ENCODE measurements at regions not wholly inside any gene's neighbourhood (a gene's known extent, or its start where the extent isn't known, plus 50 kb on each side); places are given as distances from the start of the nearest gene placed in this dataset.

DNA sequence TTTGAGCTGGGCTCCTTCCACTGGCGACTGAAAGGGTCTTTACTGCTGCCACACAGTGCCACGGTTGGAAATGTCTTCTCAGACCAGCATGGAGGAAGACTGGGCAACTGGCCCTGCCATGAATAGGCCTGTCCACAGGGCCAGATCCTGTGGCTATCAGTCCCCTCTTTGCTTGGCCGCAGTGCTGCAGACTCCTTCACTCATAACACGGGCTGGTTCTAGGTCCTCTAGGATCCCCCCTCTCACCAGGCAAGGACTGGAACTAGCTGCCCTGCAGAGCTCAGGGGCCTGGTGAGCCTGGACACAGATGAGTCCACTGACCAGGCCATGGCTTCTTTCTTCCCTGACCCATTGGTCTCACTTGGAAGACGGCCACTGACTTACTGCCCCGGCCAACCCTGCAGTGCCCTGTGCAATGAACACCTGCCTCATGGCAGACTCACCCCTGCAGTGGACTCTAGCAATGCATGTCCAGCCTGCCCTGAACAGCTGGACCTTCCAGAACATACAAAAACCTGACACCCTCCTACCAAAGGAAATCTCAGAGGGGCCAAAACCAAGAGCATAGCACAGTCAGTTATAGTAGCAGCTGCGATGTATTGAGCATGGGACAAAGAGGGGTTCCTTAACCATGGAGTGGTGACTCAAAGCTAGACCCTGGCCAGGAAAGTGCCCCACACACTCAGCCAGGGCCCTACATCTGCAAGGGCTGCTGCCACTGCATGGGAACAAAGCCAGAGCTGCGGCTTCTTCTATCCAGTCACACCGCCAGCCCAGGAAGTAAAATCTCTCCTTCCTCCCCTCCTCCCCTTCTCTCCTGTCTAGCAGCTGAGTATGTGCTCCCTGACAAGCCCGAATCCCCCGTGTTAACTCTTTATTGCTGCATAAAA is 72.1 kb upstream of the ITGA11 start:
- H3K4me3 ChIP-seq (replicated peaks in 1 of 2; ENCODE audit: low read depth in 2 of 2, low read length in 2 of 2) = no peak overlapping the region
- TF ChIP-seq CTCF (IDR thresholded peaks at IDR 0.05; ENCODE audit: low read depth, low read length) = no peak
- DNase-seq (ENCODE audit: low read depth in 2 of 2) = peak; percentile 47 to 51

DNA sequence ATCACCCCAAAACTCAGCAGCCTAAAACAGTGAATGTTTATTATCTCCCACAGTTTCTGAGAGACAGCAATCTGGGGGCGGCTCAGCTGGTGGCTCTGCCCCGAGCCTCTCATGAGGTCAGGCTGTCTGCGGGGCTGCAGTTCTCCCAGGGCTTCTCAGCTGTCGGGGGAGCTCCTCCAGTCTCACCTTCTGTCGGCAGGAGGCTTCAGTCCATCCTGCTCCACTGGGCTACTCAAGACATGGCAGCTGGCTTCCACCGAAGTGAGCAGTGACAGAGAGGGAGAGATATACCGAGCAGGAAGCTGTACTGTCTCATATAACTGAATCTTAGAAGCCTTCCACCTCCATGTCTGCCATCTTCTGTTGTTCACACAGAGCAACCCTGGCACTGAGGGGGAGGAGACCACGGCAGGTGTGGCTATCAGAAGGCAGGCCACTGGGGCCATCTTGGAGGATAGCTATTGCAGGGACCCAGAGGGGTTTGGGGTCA is 72.8 kb upstream of the ITGA11 start:
- no peak overlapping the region for H3K4me3 ChIP-seq (replicated peaks in 1 of 2; ENCODE audit: low read depth in 2 of 2, low read length in 2 of 2)
- no peak for TF ChIP-seq CTCF (IDR thresholded peaks at IDR 0.05; ENCODE audit: low read depth, low read length)
- DNase-seq (ENCODE audit: low read depth in 2 of 2) = no peak

GRCh38 chr15:68506071-68506470 is 72.7 kb upstream of the CORO2B start:
- no peak for DNase-seq (ENCODE audit: low read depth in 2 of 2)
- no peak for TF ChIP-seq CTCF (IDR thresholded peaks at IDR 0.05; ENCODE audit: low read depth, low read length)
- H3K4me3 ChIP-seq (replicated peaks in 1 of 2; ENCODE audit: low read depth in 2 of 2, low read length in 2 of 2) = no peak overlapping the region

GRCh38 chr15:68507447-68507846 is 71.3 kb upstream of the CORO2B start:
- TF ChIP-seq CTCF (IDR thresholded peaks at IDR 0.05; ENCODE audit: low read depth, low read length) = no peak
- DNase-seq (ENCODE audit: low read depth in 2 of 2) = no peak
- no peak overlapping the region for H3K4me3 ChIP-seq (replicated peaks in 1 of 2; ENCODE audit: low read depth in 2 of 2, low read length in 2 of 2)

- DNase-seq (ENCODE audit: low read depth in 2 of 2) = no peak
- no peak overlapping the region for H3K4me3 ChIP-seq (replicated peaks in 1 of 2; ENCODE audit: low read depth in 2 of 2, low read length in 2 of 2)
- no peak for TF ChIP-seq CTCF (IDR thresholded peaks at IDR 0.05; ENCODE audit: low read depth, low read length)
Measured at GRCh38 chr15:68508485-68509189, 70.2 kb upstream of the CORO2B start.

GRCh38 chr15:68510558-68510957 is 68.2 kb upstream of the CORO2B start:
- no peak overlapping the region for H3K4me3 ChIP-seq (replicated peaks in 1 of 2; ENCODE audit: low read depth in 2 of 2, low read length in 2 of 2)
- no peak for DNase-seq (ENCODE audit: low read depth in 2 of 2)
- no peak for TF ChIP-seq CTCF (IDR thresholded peaks at IDR 0.05; ENCODE audit: low read depth, low read length)

Data from cardiac fibroblast (primary cell).